ENCODE measurements at regions not wholly inside any gene's neighbourhood (a gene's known extent, or its start where the extent isn't known, plus 50 kb on each side); places are given as distances from the start of the nearest gene placed in this dataset.
"Not testable (repeated sequence)": the region's sequence is repeated elsewhere in the genome, so short reads cannot be mapped to it uniquely, and the experiment has no call there.

- not testable (repeated sequence) for TF ChIP-seq CTCF, EZH2, EZH2phosphoT487 (IDR thresholded peaks at IDR 0.05)
Observed at GRCh38 chr1:83427566-83427965, 571.4 kb downstream of the TTLL7 start.
